Islet precursor cell (in vitro differentiated cells): ENCODE measurements at regions not wholly inside any gene's neighbourhood (a gene's known extent, or its start where the extent isn't known, plus 50 kb on each side); places are given as distances from the start of the nearest gene placed in this dataset.
"Not testable (repeated sequence)": the region's sequence is repeated elsewhere in the genome, so short reads cannot be mapped to it uniquely, and the experiment has no call there.

Experiments
- DNase-seq: peaks from one replicate; pipeline ENCODE4 v3.0.0-alpha.2; 2018

DNA sequence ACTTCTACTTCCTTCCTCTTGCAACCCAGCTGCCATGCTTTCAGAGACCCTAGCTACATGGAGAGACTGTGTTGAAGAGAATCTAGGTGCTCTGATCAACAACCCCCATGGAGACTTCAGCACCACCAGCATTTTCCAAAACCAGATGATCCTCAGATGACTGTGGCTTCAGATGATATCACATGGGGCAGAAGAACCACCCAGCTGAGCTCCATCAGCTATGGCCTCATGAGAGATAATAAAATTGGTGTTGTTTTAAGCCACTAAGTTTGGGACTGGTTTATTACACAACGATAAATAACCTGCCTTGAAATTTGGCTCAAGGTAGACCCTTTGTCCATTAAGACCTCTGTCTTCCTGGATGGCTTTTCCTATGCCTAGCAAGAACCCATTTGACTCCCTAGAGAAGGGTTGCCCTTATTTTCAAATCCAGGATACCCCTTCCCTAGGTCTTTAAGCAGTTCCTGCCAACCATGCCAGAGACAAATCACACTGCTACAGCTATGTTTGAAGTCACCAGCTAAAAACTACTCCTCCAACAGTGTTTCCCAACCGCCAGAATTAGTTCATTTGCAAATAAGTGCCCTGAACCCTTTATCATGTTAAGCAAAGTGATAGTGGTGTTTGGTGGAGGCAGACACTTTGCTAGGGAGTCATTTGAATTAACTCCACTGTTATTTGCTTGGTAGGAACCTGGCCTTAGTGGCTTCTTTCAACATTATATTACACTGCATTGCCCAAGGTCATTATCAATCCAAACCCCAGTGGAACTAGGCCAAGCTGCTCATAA, 136.9 kb upstream of the PALS2 start:
- DNase-seq: no peak

DNA sequence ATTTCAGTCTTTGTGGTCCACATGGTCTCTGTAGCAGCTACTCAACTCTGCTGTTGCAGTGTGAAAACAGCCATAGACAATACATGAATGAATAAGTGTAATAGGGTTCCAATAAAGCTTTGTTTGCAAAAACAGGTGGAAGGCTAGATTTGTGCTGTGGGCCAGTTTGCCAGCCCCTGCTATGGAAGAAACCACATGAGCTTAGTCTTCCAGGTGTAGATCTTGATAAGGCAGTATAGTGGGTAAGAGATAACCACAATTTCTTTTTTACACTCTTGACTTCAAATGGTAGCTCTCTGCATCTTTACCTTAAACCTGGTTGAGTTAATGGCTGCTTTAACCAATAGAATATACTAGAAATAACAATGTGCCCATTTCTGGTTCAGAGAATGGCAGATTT, 135.0 kb upstream of the PALS2 start:
- DNase-seq: no peak

DNA sequence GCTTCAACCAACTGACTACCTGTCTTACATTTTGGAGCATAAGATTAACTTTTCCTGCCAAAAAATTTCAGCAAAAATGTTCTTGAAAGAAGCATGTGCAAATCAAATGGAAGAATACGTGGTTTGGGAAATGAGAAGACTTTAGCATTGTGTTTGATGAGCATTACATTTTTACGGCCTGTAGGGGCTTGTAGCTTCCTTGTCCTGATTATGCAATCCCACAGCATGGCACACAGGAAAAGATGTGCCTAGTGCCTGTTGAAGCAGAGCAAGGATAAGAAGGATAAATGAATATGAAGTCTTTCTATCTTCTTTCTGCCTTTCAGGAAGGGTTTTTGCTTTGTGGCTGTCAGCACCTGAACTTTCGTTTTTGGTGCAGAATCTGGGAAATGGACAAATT, 134.1 kb upstream of the PALS2 start:
- DNase-seq: not testable (repeated sequence)

DNA sequence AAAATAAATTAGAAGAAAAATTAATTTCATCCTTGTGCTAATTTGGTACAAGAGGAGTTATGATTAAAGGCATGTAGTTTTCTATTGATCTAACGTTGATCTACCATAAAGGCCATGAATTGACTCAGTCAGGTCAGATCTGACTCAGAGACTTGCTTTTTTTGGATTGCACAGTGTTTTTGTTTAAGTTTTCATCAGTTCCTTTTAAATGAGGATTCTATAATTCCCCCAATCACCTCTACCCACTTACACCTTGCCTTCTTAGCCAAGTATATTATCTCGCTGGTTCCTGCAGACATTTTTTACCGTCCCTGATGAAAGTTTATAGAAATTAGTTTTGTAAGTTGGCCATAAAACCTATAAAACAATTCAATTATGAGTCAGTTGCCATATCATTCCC, 132.4 kb upstream of the PALS2 start:
- DNase-seq: no peak

DNA sequence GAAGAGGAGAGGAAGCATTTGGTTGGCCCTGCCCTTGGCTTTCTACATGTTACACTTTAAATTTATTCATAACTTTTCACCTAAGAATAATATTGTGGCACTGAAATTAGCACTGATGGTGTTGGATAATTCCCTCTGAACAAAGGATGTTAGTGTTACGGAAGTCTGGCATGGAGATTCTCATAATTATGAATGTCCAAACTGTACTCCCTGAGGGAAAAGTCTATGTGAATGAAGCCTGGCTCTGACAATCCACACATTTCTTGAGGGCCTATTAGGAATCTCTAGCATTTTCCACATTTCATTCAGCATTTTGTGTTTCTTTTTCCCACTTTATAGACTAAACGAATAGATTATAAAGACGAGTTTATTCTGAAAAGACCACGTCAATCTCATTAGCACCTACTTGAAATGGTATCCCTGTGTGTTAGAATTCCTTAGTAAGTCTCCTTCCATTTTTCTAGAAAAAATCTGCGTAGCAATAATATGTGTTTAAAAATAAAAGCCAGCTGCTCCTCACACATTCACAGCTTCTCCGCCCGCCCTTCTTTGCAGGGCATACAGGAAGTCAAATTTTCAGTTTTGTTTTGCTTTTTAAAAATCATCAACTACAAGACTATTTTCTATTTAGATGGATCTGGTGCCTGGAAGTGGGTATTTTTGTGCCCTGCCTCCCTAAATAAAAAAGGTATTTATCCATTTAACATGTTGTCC, 131.8 kb upstream of the PALS2 start:
- no peak for DNase-seq

DNA sequence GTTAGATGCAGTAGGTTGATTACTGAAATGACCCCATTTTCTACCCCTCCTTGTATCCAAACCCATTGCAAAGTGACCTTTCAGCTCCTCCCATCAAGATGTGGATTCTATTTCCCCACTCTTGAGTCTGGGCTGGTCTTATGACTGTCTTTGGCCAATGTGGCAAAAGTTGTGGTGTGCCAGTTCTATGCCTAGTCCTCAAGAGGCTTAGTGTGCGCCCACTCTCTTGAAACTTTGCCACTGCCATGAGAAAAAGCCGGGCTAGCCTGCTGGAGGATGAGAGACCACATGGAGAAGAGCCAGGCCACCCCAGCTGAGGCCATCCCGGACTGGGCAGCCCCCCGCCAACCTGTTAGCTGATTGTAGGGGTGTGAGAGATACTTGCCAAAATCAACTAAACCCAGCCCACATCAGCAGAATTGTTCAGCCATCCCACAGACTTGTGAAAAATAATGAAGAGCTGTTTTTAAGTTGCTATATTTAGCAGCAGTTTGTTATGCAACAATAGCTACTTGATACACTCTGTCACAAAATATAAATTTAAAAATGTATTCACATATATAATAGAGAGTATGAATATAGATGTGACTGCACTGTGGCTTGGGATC, 131.0 kb upstream of the PALS2 start:
- no peak for DNase-seq

DNA sequence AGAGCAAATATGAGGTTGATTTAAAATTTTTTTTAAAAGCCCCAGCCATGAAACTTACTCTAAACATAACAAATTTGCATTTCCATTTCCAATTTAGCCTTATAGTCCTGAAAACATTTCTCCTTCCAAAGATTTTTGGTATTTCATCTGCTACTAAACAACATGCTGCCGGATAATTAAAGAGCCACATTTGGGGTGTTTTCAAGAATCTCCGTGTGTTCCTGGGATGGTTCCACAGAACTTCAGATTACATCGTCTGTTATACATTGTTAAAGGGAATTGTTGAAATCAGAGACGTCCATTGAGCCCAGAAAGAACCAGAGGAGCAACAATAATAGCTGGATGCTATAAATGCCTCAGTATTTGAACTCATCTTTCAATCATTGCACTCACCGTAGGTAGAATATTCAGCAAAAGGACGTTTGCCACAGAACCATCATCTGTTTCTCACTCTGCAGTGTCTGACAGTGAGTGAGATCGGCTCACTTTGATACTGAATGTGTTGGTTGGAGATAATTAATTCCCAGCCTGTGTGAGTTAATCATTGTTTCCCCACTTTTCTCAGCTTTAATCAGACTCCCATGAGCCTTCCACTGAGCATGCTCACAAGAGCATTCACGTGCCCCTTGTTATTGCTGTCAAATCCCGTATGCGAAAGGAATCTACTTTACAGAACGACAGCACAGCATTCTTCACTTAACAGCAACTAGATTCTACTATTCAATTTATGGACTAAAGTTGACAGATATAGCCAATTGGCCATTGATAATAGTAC, 128.4 kb upstream of the PALS2 start:
- no peak for DNase-seq

DNA sequence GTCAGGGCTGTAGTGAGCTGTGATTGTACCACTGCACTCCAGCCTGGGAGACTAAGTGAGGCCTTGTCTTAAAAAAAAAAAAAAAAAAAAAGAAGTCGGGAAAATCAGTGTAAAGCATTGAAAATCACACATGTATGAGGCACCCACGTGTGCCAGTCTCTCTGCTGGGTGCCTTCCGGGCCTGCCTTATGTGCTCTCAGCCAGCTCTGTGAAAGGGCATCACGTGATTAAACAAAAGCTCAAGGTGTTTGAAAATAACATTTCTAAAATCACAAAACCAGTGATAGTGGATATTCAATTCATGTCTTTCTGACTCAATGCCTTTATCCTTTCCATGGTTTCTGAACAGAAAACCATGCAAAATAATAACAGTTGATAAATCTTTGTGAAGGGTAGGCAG, 125.2 kb upstream of the PALS2 start:
- no peak for DNase-seq

DNA sequence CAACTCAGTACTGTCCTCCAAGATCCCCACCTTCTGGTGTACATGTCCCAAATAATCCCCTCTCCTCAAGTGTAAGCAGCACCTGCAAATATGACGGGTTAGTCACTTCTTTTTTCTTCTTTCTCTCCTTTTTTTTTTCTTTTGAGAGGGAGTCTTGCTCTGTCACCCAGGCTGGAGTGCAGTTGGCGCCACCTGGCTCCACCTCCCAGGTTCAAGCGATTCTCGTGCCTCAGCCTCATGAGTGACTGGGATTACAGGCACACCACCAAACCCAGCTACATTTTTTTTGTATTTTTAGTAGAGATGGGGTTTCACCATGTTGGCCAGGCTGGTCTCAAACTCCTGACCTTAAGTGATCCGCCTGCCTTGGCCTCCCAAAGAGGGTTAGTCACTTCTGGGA, 123.8 kb upstream of the PALS2 start:
- DNase-seq: not testable (repeated sequence)

DNA sequence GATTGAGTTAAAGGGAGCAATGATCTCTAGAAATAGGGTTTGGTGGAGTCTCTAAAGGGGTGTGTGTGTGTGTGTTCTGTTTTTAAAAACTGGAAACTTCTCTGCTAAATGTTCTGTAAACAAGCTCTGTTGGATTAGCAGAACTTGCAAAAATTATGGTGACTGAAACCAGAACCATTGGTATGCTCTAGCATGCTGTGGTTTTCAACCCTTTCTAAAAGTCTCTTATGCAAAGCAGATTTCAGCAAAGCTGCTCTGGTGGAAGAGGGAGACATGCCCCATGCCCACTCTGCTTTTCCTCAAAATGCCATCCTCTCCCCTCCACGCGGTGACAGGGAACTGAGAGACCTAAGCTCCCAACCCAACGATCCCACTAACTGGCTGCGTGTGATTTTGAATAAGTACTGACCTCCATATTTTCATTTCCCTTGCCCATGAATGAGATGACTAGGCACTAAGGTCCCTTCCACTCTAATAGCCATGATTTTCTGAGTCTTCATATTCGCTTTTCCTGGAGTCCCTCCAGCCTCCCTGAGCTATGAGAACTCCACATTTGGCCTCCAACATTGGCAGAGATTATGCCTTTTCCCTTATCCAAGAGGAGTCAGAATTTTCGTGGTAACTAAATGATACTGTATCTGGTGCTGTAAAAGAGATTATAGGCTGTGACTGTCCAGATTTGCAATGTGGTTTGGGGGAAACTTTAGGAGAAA, 117.3 kb upstream of the PALS2 start:
- DNase-seq: no peak

DNA sequence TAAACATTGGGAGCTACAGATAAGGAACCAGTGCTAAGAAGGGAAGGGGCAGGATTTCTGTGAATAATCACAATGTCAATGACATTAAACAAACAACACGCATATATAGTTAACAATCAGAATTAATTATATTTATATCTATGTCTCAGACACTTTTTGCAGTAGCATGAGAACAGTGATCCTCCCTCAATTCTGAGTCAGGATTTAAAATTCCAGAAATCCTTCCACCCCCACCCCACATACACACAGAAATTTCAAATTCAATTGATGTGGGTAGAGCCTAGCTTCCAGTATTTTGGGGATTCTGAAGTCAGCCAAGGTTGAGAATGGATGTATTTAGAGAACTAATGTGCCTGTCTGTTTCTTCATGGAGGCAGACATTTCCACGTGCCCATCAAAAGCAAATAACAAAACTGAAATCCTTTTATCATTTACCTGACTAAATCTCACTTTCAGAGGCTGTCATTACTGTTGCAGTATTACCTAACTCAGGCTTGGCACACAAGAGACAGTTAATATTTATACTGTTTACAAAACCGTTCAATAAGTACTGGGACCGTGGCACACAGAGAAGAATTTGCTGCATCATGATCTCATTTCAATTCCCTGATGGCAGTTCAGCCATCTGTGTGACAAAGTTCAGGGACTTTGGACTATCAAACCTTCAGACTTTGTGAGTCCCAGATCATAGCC, 116.6 kb upstream of the PALS2 start:
- DNase-seq: no peak

DNA sequence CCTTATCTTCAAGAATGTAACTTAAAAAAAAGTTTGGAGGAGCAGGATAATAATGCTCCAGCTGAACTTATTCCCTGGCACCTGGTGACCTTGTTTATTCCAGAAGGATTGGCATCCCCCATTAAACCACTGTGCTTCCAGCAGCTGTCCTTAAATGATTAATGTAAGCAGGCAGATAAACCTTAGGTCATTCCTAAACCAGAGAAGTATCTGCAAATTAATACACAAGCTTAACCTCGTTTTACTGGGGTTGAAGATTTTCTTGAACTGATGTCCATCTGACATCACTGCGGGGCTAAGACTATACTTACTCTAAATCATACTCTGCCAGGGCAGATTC, 116.1 kb upstream of the PALS2 start:
- no peak for DNase-seq

DNA sequence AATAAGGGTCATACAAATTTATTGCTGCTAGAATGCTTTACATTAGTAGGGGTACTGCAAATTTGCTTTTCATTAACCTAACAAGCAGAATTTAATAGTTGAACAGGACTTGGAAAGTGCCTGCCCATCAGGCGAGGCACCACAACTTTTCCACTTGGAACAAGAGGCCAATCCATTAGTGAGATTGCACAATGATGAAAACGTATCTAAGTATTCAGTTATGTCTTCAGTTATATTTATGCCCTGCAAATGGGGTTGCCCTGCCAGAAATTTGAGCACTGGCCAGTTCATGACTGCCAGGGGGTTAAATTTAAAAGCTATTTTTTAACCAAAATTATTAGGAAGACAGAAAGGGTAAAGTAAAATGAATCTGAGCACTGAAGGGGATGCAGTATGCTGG, 111.1 kb upstream of the PALS2 start:
- no peak for DNase-seq

DNA sequence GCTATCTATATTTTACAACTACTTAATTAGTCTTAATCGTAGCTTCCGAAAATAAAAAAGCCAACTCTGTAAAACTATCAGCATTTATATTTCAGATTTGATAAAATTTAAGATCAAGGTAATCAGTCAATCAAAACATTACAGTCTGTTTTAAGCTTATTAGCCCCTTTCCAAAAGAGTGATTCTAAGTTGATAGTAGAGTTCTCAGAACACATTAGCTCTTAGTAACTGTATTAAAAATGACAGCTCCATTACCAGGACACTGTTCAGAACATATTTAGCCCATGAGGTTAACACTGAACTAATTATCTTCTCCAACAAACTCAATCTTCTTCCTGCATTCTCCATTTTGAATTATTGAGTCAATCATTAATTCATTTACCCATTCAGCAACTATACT, 110.3 kb upstream of the PALS2 start:
- DNase-seq: no peak

DNA sequence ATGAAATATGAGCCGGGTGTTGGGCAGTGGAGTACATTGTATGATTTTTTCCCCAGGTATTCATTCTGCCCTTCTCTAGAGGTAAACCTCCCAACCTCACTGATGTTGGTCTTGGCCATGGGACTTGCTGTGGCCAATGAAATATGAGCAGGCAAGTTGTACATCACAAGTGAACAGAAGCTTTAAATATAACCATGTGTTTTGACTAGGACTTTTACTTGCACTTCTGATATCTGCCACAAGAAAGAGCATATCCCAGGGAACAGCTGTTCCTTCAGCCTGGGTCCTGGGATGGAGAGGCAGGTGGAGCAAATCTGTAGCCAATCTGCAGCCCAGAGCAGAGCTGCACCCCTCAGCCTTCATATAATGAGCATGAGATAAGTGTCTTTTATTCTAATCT, 109.8 kb upstream of the PALS2 start:
- no peak for DNase-seq

DNA sequence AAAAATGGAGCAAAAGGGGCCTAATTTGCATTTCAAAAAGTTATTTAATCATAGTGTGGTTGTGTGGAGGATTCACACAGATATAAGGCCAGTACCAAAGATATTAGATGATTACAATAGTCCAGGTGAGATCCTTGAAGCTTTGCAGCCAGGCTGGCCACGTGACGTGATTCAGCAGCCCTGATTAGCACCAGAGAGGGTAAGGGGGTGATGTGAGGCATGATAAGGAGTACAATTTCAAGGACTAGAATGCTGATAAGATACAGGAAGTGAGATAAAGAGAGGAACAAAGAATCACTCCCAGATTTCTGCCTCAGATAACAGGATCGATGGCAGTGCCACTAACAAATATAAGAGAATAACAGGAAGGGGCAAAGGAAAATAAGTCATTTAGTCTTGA, 108.4 kb upstream of the PALS2 start:
- no peak for DNase-seq

DNA sequence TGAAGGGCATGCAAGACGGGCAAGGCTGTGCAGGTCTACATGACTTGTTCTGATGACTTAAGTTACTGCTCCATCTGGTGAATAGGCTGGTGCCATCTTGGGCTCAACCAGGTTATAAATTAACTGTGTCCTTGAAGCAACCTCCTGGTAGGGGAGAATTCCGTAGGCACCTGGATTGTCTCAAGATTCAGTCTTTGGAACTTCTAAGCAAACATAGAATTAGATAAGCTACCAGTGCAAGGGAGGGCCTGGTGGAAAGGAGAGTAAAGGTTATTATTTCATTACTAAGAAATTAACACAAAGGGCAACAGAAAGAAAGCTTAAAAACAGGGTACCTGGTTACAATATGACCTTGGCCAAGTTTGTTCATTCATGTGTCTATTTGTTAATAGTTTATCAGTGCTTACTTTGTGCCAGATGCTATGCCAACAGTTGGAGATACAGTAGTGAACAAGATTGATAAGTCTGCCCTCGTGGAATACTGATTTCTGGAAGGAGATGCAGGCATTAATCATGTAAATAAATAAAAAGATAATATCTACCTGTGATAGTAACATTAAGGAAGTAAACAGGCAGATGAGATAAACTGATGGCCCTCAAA, 107.0 kb upstream of the PALS2 start:
- no peak for DNase-seq

DNA sequence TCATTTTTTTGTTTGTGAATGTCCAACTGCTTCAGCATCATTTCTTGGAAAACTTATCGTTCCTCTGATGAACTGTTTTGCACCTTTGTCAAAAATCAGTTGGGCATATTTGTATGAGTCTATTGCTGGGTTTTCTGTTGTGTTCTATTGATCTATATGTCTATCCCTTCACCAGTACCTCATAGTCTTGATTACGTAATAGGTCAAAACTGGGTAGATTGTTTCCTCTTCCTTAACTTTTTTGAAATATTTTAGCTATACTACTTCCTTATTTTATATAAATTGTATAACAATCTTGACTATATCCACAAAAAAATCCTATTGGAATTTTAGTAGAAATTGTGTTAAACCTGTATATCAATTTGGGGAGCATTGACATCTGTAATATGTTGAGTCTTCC, 104.1 kb upstream of the PALS2 start:
- DNase-seq: no peak

DNA sequence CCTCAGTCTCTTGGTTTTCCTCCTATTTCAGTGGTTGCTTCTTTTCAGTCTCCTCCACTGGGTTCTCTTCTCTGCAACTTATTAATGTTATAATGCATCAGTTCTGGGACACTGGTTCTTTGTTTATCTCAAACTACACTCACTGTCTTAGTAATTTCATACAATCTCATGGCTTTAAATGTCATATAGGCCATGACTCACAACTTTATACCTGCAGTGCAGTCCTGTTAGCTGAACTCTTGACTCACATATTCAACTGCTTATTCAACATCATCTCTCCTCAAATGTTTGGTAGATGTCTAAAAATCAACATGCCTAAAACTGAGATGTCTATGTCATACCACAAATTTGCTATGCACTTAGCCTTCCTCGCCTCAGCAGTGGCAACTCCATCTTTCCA, 101.2 kb upstream of the PALS2 start:
- DNase-seq: no peak

DNA sequence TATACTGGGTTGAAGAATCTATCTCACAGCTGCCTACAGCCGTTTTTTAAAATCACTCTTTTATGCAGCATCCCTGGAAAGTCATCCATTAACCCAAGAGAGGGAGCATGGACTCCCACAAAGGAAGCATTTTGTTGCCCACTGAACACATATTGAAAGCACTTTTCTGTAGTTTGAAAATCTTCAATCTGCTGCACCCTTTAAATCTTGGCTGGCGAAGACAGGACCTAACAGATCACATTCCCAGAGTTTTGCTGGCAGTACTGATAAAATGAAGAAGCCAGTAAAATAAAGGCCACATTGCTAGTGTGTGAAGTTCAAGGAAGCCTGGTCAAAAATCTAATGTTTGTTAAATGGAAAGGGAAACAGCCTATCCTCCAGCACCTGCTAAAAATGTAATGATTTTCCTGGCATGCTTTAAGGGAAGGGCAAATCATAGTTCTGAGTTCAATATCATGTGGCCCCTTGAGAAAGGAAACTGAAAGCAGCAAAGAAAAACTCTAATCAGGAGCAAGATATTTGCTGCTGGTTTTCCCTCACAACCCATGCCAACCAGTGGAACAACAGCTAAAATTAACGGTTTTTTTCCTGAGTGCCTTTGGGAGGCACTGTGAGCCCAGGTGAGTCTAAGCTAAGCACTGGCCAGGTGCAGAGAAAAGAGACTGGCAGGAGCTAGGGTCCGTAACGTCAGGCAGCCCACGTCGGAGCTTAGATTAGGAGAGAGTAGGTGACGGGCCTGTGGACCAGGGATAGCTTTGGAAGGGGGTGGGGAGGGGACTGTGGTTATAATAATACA, 97.9 kb upstream of the PALS2 start:
- DNase-seq: no peak

DNA sequence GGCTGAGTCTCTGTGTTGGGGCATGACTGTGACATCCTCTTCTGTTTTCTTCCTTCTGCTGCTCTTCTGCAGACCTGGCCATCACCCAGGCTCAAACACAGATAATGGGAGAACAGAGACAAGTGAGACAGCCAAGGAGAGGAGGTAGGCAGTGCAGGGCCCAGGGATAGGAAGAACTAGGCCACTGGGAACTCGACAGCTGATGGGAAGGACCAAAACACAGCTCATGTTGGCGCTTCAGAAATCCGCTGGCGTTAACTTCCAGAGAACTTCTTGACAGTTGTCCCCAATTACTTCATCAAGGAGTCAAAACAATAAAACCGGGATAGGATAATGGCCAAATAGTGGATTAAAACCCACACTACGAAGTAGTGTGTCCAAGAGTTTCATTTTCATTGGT, 97.0 kb upstream of the PALS2 start:
- no peak for DNase-seq
